HuH-7.5 (cell line): ENCODE measurements at regions not wholly inside any gene's neighbourhood (a gene's known extent, or its start where the extent isn't known, plus 50 kb on each side); places are given as distances from the start of the nearest gene placed in this dataset.

ENCODE experiments used
- DNase-seq: peaks from one replicate; pipeline ENCODE4 v3.0.0; 2011; ENCODE audit warnings: low spot score

DNA sequence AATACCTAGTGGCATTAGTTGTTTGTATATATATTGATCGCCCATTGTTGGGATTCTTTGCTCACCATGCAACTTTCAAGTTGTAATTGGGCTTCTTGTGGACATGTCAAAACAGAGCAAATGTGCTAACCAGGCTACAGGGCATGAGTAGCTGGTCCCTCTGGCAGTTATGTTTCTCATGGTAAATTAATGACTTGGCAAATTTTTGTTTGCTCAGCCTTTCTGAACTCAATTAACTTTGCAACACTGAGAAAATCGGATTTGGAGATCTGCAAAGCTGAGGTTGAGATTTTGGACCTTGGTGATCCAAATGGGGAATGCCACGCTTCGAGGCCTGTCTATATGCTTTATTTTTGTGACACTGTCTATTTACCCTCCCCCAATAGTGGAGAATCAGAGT, 138.5 kb upstream of the PIRT start:
- no peak for DNase-seq

DNA sequence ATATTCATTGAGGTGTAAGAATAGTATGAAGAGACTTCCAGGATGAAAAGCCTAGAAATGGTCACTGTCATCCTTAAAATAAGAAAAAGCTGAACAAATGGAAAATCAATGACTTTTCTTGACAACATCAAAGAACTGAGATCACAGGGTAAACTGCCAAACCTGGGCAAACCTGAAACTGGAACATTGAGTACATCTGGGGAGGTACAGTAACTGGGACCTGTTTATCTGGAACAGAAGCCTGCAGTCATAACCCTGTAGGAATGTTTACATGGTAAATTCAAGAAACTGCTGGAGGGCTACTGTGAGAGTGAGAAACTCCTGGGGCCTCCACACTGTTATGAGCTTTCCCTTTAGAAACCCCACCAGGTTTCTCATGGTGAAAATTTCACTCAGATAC, 130.1 kb upstream of the PIRT start:
- DNase-seq = no peak

DNA sequence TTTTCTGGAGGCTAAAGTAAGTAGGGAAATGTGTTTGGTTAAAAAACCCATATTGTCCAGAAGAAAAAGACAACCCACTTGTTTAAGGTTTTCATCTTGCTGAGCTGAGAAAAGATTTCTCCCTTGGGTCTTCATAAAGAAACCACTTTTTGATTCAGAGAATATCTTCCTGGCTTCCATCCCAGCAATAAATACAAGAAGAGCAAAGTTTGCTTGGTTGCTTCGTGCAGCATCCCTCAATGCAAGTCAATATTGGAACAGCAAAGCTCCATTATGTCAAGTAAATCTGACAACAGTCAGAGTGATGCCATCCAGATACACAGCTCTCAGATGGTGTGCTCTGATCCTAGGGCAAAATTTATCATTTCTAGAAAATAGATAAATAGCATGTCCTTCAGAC, 118.9 kb upstream of the PIRT start:
- no peak for DNase-seq

DNA sequence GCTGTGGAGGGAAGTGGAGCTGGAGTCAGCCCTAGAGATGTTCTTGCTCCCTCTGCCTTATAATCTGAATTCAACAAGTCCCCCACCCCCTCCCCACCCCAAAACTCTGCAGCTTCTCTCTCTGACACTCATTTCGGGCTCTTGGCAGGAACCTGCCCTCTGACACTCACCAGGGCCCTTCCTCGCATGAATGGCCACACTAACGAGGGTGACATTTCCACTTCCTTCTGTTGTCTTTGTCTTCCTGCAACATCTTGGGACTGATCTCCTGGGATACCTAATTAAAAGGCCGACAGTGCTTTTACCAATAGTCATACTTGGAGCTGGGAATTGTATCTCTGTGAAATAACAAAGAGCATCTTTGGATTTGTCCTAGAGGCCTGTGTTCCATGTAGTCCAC, 106.9 kb upstream of the PIRT start:
- no peak for DNase-seq

DNA sequence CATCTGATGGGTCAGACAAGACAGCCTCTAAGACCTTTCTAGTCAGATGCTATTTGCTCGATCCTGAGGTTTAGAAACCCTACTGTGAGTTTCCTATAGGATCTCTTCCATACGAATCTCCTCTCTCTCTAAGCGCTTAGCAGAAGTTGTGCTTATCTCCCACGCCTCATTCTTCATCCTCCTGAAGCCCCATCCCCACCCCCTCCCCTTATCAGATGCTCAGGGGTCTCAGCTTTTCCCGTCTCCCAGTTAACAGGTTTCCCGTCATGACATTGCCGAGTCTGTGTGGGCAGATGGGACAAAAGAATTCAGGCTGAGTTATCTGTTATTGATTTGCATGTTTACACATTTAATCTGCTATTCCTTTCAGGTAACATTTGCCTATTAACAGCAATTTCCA, 99.0 kb upstream of the PIRT start:
- no peak for DNase-seq

DNA sequence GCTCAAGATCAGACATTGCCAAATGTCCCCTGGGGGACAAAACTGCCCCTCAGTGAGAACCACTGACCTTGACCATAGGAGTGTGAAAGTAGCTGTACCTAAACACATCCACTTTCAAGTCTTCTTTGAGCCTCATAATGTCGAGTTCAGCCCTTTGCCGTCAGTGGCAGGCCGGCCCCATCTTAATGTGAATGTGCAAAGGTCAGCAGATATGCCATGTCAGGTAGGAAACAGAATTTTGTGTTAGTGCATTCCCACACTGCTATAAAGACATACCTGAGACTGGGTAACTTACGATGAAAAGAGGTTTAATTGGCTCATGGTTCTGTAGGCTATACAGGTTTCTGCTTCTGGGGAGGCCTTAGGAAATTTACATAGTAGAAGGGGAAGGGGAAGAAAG, 95.1 kb upstream of the PIRT start:
- no peak for DNase-seq

DNA sequence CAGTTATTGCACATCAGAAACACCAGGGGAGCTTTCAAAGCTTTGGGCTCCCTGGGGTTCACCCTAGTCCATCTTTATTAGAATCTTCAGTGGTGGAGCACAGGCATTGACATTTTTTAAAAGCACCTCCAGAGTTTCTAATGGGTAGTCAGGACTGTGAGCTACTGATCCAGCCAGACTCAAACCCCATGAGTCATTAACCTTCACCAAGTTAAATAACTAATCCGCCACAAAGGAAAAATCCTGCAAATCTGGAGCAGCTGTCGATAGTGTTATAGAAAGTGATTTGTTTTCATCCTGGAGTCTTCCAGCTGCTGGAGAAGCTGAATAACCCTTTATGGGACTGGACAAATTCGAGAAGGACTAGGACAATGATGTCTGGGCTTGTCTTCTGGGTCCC, 93.2 kb upstream of the PIRT start:
- no peak for DNase-seq

DNA sequence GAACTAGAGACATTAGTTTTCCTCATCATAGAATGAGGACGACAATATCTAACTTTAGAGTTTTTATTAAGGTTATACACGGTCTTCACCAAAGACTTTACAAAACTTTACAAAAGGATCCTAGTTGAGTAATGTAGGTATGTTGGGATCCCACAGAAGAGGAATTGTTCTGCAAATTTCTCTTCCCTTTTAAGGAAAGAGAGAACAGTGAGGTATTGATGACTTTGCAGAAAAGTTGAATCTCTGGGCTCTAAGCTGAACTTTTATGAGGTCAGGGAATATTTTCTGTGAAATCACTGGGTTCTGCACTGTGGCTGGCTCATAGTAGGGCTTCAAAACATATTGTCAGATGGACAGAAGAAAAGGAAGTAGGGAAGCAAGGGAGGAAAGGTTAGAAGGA, 89.8 kb upstream of the PIRT start:
- no peak for DNase-seq

DNA sequence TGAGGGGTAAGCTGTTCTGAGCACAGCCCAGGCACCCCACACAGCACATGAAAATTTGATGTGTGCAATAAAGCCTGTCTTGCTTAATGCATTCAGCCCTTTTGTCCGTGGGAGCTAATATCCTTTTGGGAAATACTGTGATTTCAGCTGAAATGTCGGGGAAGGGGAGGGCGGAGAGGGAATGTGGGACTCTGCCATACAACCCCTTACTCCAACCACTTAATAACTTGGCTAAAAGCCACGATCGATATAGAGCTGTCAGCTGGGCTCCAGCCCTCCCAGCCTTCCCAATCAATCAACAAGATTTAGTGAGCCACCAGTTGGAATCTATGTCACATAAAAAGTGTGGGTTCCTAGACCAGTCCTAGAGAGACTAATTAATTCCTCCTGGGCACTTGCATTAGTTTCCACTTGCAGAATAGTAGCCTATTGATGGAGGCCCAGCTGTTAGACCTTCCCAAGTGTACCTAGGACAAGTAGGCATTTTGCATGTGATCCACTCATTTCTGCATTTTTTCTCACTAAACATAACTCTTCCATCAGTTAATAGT, 82.7 kb upstream of the PIRT start:
- DNase-seq = no peak

DNA sequence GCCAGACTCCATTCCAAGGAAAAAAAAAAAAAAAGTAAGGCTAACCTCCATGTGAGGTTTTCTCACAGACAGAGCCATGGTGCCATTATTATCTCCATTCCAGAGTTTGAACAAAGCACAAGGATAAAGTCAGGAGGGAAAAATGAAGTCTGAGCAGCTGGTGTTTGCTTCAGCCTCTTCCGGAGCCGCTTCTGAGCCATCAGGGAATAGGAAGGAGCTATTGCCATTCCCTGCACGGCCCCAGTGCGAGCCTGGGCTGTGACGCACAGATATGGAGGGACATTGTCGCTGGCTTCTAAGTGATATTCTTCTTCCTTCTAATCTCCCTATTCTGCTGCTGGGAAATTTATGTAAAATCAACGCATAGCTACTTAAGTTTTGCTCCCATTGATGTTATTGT, 69.5 kb upstream of the PIRT start:
- DNase-seq = no peak

DNA sequence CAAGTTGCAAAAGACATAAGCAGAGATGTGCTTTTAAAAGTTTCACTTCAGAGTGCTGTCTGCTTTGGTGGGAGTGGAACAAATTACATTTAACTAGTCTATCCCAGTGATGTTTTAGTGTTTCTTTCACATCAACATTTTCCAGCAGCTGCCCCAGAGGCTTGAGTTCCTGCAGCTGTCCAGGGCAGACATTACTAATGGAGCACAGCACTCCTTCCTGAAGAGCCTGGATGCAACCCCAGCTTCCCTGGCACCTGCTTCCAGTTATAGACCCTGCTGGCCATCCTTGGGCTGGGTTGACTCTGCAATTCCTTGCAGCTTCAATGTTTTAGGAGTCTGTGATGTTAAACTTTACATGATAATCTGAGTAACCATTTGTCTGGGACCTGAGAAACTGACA, 61.4 kb upstream of the PIRT start:
- no peak for DNase-seq

DNA sequence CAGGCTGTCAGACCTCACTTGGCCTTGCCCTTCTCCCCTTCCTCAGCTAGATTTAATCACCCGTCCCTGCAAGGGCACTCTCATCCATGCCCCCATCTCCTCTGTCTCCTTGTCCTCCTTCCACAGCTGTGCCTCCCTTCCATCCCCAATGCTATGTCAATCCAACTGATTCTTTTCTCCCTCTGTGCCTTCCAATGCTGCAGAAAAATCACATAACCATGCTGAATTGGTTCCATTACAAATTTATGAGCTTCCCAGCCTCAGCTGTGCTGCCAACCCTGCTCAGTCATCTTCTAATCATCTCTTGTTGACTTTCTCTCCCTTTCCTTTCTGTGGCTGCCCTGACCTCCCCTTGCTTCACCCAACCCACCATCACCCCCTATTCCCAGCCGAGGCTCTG, 56.3 kb upstream of the PIRT start:
- DNase-seq = no peak

DNA sequence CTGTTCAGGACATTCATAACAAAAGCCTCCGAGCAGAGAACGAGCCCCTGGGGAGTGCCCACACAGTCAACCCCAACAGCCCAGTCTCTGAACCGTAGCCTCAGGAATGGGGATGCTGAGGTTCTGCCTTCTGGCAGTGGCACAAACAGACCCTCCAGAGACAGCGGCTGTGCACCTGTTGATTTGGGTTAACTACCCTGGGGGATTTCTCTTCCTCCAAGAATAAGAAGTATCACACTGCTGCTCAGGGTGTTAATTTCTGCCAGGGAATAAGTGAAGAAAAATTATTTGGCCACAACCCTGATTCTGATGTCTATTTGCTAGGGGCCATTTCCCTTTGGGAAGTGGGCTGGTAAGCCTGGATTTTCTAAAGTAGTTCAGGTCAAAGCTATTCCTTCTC, 51.0 kb upstream of the PIRT start:
- DNase-seq = no peak
